Liver (tissue), 8 donors: ENCODE measurements at regions not wholly inside any gene's neighbourhood (a gene's known extent, or its start where the extent isn't known, plus 50 kb on each side); places are given as distances from the start of the nearest gene placed in this dataset.

ENCODE experiments used
- DNase-seq: peaks from one replicate; pipeline ENCODE4 v3.0.0-alpha.2; 2017; ENCODE audit warnings: low spot score
- H3K27ac ChIP-seq, 2 donors: one replicate each; pipeline ENCODE4 v1.7.0; 2013; ENCODE audit warnings: inconsistent platforms in 2 of 2, low read length in 2 of 2, control low read depth in 1 of 2, low read depth in 1 of 2, mild to moderate bottlenecking in 1 of 2
- H3K27me3 ChIP-seq, 4 donors: one replicate each; pipeline versions ENCODE4 v1.6.1 to v1.7.0; 2013; ENCODE audit warnings: low read length in 3 of 4, inconsistent platforms in 1 of 4, mild to moderate bottlenecking in 1 of 4, moderate library complexity in 1 of 4; ENCODE audit not compliant: control insufficient read depth in 4 of 4, insufficient read depth in 4 of 4
- H3K36me3 ChIP-seq, 4 donors: one replicate each; pipeline versions ENCODE4 v1.6.1 to v1.7.0; 2013; ENCODE audit warnings: low read length in 3 of 4, mild to moderate bottlenecking in 3 of 4, low read depth in 1 of 4, moderate library complexity in 1 of 4; ENCODE audit not compliant: control insufficient read depth in 4 of 4, insufficient read depth in 3 of 4
- H3K4me1 ChIP-seq, 4 donors: one replicate each; pipeline versions ENCODE4 v1.6.1 to v1.7.0; 2013; ENCODE audit warnings: low read length in 3 of 4, mild to moderate bottlenecking in 3 of 4, moderate library complexity in 1 of 4; ENCODE audit not compliant: control insufficient read depth in 4 of 4, insufficient read depth in 4 of 4
- H3K4me3 ChIP-seq, 3 donors: one replicate each; pipeline versions ENCODE4 v1.6.1 to v1.7.0; 2013; ENCODE audit warnings: low read length in 3 of 3, control low read depth in 1 of 3, low read depth in 1 of 3, mild to moderate bottlenecking in 1 of 3
- H3K9ac ChIP-seq, 2 donors: one replicate each; pipeline ENCODE4 v1.7.0; 2013; ENCODE audit warnings: low read length in 2 of 2, mild to moderate bottlenecking in 2 of 2, moderate library complexity in 2 of 2, control low read depth in 1 of 2, low read depth in 1 of 2
- H3K9me3 ChIP-seq, 4 donors: one replicate each; pipeline versions ENCODE4 v1.6.1 to v1.7.0; 2013; ENCODE audit warnings: low read length in 3 of 4; ENCODE audit not compliant: control insufficient read depth in 4 of 4
- EGR1 ChIP-seq, 2 donors: IDR thresholded peaks; 2 replicates each; pipeline ENCODE4 v1.6.1; 2016 to 2018; ENCODE audit warnings: antibody characterized with exemption in 2 of 2, low read depth in 2 of 2
- GABPA ChIP-seq, 2 donors: IDR thresholded peaks in 1 of 2; conservative IDR thresholded peaks in 1 of 2; 2 replicates each; pipeline ENCODE4 v1.6.1; 2016; ENCODE audit warnings: antibody characterized with exemption in 2 of 2, mild to moderate bottlenecking in 1 of 2, moderate library complexity in 1 of 2
- HNF4A ChIP-seq, 2 donors: conservative IDR thresholded peaks; 2 replicates each; pipeline ENCODE4 v1.6.1; 2016; ENCODE audit warnings: antibody characterized with exemption in 2 of 2, mild to moderate bottlenecking in 2 of 2
- HNF4G ChIP-seq: IDR thresholded peaks from 2 replicates; pipeline ENCODE4 v1.6.1; 2016; ENCODE audit warnings: antibody characterized with exemption
- JUND ChIP-seq, 2 donors: IDR thresholded peaks; 2 replicates each; pipeline ENCODE4 v1.6.1; 2016; ENCODE audit warnings: antibody characterized with exemption in 2 of 2
- NR2F2 ChIP-seq: IDR thresholded peaks from 2 replicates; pipeline ENCODE4 v1.6.1; 2016; ENCODE audit warnings: antibody characterized with exemption
- RAD21 ChIP-seq, 2 donors: IDR thresholded peaks; 2 replicates each; pipeline ENCODE4 v1.6.1; 2016; ENCODE audit warnings: antibody characterized with exemption in 2 of 2, mild to moderate bottlenecking in 2 of 2
- RXRA ChIP-seq, 2 donors: IDR thresholded peaks; 2 replicates each; pipeline ENCODE4 v1.6.1; 2017 to 2018; ENCODE audit warnings: antibody characterized with exemption in 2 of 2, mild to moderate bottlenecking in 1 of 2
- SP1 ChIP-seq: IDR thresholded peaks from 2 replicates; pipeline ENCODE4 v1.6.1; 2018; ENCODE audit warnings: antibody characterized with exemption, mild to moderate bottlenecking
- TAF1 ChIP-seq: conservative IDR thresholded peaks from 2 replicates; pipeline ENCODE4 v1.6.1; 2016; ENCODE audit warnings: antibody characterized with exemption, mild to moderate bottlenecking
- YY1 ChIP-seq: IDR thresholded peaks from 2 replicates; pipeline ENCODE4 v1.6.1; 2016; ENCODE audit warnings: antibody characterized with exemption, mild to moderate bottlenecking
- WGBS: extraction: QIAGEN DNeasy Blood & Tissue Kit; methylation state at CpG from one replicate; pipeline ENCODE4 v1.1.7; 2013; 5-methylcytosine and 5-hydroxymethylcytosine counted together
- TF ChIP-seq, protein P1 (sequence below): IDR thresholded peaks from 2 replicates; pipeline ENCODE4 v1.6.1; 2016; ENCODE audit warnings: antibody characterized with exemption
- TF ChIP-seq, protein P2 (sequence below): IDR thresholded peaks from 2 replicates; pipeline ENCODE4 v1.6.1; 2016; ENCODE audit warnings: antibody characterized with exemption, mild to moderate bottlenecking
- TF ChIP-seq, protein P3 (sequence below): fragments of 150-350 bp; IDR thresholded peaks from 2 replicates; pipeline ENCODE4 v1.5.1; 2017; ENCODE audit warnings: improper control_type of control experiment, low read depth, low read length; ENCODE audit not compliant: missing input control
- donor health status: healthy.
- donor health status: healthy.
- donor health status: healthy.
- donor health status: healthy.
- donor health status: healthy.

DNA sequence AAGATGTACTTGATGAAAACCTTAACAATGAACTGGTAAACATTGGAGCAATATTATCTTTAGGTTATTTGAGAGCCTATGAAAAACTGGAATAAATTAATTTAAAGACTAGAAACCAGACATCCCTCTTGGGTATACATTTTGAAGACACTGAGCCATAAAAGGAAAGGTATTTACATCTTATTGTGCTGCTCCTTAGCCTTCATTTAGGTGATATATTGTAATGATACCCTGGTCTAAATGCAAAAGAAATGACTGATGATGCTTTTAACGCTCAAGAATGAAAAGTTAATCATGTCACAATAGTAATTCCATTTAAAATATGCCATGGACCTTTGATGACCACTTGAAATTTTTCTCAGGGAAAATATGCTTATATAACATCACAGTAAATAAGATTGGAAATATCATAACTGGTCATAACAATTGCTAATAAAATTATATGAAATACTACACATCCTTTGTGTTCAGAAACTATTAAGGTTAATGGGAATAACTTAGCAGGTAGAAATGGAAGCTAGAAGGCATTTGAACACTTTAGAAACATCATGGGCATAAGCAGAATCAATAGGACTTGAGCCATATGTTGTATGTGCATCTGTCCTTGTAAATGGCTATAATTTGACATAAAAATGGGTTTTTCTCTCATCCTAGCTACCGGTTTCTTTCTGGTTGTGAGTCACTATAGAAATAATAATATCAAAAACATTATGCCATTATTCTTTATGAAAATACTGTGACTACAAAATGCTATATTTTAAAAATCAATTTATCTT, 979.7 kb downstream of the RAPGEF2 start:
- H3K27me3 ChIP-seq, result no peaks in the 10 kb centered on the region
- WGBS, result 84% methylated on average over 2 of the region's 2 CpGs
- TF ChIP-seq YY1, result no peak
- TF ChIP-seq HNF4G, result no peak
- H3K9ac ChIP-seq, result no peak overlapping the region
- no peaks in the 10 kb centered on the region for H3K4me1 ChIP-seq
- H3K4me3 ChIP-seq, result no peak overlapping the region
- peaks cover 0 to 3% (median 0%) of the 10 kb centered on the region in 4 donors for H3K9me3 ChIP-seq
- DNase-seq, result no peak
- H3K36me3 ChIP-seq, result no peaks in the 10 kb centered on the region
- no peak overlapping the region for H3K27ac ChIP-seq

DNA sequence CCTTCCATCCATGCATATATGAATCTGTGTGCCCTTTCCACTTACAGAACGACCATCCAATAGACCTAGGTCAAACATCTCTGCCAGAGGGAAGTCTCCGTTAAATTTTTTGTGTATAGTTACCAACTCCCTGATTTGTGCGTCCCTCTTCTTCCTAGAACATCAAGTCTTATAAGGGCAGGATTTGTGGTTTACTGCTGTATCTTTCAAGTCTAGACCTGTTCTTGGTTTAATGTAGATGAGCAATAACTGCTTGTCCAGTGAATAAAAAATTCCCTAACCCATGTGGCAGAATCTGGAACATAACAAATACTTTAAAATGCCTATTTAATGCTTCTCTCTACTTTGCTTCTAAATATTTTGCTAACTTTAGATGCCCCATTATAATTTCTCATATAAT, 988.8 kb downstream of the RAPGEF2 start:
- no peaks in the 10 kb centered on the region for H3K9me3 ChIP-seq
- no peak for DNase-seq
- no peak overlapping the region for H3K4me3 ChIP-seq
- H3K9ac ChIP-seq, result no peak overlapping the region
- TF ChIP-seq JUND (IDR thresholded peaks at IDR 0.05) (no peak), HNF4A (conservative IDR thresholded peaks at IDR 0.05) (no peak), YY1 (no peak), RXRA (IDR thresholded peaks at IDR 0.05) (no peak), EGR1 (IDR thresholded peaks at IDR 0.05; ENCODE audit: low read depth in 2 of 2) (no peak), NR2F2 (no peak), TAF1 (no peak), SP1 (no peak), GABPA (IDR thresholded peaks at IDR 0.05 in 1 of 2, conservative IDR thresholded peaks at IDR 0.05 in 1 of 2) (no peak), RAD21 (IDR thresholded peaks at IDR 0.05) (no peak)
- TF ChIP-seq, protein P1, sequence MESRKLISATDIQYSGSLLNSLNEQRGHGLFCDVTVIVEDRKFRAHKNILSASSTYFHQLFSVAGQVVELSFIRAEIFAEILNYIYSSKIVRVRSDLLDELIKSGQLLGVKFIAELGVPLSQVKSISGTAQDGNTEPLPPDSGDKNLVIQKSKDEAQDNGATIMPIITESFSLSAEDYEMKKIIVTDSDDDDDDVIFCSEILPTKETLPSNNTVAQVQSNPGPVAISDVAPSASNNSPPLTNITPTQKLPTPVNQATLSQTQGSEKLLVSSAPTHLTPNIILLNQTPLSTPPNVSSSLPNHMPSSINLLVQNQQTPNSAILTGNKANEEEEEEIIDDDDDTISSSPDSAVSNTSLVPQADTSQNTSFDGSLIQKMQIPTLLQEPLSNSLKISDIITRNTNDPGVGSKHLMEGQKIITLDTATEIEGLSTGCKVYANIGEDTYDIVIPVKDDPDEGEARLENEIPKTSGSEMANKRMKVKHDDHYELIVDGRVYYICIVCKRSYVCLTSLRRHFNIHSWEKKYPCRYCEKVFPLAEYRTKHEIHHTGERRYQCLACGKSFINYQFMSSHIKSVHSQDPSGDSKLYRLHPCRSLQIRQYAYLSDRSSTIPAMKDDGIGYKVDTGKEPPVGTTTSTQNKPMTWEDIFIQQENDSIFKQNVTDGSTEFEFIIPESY, result no peak
- TF ChIP-seq, protein P2, sequence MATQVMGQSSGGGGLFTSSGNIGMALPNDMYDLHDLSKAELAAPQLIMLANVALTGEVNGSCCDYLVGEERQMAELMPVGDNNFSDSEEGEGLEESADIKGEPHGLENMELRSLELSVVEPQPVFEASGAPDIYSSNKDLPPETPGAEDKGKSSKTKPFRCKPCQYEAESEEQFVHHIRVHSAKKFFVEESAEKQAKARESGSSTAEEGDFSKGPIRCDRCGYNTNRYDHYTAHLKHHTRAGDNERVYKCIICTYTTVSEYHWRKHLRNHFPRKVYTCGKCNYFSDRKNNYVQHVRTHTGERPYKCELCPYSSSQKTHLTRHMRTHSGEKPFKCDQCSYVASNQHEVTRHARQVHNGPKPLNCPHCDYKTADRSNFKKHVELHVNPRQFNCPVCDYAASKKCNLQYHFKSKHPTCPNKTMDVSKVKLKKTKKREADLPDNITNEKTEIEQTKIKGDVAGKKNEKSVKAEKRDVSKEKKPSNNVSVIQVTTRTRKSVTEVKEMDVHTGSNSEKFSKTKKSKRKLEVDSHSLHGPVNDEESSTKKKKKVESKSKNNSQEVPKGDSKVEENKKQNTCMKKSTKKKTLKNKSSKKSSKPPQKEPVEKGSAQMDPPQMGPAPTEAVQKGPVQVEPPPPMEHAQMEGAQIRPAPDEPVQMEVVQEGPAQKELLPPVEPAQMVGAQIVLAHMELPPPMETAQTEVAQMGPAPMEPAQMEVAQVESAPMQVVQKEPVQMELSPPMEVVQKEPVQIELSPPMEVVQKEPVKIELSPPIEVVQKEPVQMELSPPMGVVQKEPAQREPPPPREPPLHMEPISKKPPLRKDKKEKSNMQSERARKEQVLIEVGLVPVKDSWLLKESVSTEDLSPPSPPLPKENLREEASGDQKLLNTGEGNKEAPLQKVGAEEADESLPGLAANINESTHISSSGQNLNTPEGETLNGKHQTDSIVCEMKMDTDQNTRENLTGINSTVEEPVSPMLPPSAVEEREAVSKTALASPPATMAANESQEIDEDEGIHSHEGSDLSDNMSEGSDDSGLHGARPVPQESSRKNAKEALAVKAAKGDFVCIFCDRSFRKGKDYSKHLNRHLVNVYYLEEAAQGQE, result no peak
- TF ChIP-seq, protein P3, sequence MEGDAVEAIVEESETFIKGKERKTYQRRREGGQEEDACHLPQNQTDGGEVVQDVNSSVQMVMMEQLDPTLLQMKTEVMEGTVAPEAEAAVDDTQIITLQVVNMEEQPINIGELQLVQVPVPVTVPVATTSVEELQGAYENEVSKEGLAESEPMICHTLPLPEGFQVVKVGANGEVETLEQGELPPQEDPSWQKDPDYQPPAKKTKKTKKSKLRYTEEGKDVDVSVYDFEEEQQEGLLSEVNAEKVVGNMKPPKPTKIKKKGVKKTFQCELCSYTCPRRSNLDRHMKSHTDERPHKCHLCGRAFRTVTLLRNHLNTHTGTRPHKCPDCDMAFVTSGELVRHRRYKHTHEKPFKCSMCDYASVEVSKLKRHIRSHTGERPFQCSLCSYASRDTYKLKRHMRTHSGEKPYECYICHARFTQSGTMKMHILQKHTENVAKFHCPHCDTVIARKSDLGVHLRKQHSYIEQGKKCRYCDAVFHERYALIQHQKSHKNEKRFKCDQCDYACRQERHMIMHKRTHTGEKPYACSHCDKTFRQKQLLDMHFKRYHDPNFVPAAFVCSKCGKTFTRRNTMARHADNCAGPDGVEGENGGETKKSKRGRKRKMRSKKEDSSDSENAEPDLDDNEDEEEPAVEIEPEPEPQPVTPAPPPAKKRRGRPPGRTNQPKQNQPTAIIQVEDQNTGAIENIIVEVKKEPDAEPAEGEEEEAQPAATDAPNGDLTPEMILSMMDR, result no peak
- H3K27ac ChIP-seq, result no peak overlapping the region
- no peaks in the 10 kb centered on the region for H3K27me3 ChIP-seq
- H3K36me3 ChIP-seq, result no peaks in the 10 kb centered on the region
- WGBS, result 78% methylated on average over 3 of the region's 3 CpGs
- no peaks in the 10 kb centered on the region for H3K4me1 ChIP-seq
